G401.6 (cell line): ENCODE measurements at regions not wholly inside any gene's neighbourhood (a gene's known extent, or its start where the extent isn't known, plus 50 kb on each side); places are given as distances from the start of the nearest gene placed in this dataset.
"Not testable (repeated sequence)": the region's sequence is repeated elsewhere in the genome, so short reads cannot be mapped to it uniquely, and the experiment has no call there.

Experiments used
- FAIRE-seq: peaks from 2 replicates; lab custom pipeline; 2012; peaks lifted over from hg19 to GRCh38; lab: Jason Lieb, UNC

DNA sequence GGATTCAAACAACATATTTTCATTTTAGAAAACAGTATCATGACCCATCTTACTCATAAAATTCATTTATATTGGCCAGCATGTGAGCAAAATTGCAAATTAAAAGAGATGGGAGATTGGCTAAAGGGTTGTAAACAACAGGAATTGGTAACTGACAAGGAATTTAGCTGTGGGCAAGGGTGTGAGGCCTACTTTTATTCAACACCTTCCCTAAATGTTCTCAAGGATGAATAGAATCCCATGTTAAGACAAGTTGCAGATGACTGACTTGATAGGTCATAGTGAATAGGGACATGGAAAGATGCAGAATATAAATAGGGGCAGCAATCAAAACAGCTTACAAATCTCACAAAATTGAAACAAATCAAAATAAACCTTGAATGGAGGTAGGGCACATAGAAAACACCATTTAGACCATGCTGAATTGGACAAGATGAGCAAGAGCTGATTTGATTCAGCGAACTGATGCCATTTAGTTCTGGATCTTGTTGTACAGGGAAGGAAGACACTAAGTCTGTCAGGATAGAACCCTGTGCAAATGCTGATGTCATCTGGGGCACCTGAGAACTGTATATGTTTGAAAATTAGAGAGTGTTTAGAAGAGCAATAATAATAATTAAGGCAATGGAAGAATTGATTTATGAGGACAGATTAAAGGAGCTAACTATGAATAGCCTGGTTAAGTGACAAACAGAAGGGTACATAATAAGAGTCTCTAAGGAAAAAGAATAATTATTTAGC is 509.7 kb downstream of the ZEB2 start:
- FAIRE-seq: no peak

DNA sequence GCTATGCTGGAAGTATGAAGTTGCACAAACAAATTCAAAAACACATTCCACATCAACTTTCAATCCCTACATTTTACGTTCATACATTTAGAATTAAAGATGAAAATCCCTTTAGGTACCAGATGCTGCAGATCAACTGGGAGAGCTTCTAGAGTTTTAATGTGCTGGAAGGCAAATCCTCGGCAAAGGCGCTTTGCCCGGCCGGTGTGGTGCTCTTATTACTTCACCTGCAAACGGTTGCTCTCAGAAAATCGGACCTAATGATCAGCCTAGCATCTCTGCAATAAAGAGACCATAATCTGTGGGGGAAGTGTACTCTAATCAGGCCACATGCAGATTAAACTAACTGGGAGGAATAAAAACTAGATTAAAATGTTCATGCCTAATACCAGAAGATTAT is 513.8 kb downstream of the ZEB2 start:
- FAIRE-seq: no peak

DNA sequence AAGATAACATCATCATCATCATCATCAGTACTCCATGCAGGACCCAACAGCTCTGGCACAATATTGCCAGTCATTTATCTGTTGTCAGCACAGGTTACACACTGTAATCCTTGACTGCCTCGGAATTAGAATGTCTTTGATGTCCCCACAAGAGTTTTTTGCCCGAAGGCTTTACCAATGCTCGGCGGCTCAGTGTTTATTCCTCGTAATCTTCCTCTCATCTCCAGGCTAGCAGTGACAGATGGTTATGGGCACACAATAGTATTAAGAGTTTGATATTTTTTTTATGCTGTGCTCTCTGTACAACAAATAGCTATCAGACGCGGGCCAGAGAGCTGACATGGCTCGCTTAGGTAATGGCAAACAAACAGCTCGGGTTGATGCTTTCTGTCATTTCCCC is 515.2 kb downstream of the ZEB2 start:
- no peak for FAIRE-seq

DNA sequence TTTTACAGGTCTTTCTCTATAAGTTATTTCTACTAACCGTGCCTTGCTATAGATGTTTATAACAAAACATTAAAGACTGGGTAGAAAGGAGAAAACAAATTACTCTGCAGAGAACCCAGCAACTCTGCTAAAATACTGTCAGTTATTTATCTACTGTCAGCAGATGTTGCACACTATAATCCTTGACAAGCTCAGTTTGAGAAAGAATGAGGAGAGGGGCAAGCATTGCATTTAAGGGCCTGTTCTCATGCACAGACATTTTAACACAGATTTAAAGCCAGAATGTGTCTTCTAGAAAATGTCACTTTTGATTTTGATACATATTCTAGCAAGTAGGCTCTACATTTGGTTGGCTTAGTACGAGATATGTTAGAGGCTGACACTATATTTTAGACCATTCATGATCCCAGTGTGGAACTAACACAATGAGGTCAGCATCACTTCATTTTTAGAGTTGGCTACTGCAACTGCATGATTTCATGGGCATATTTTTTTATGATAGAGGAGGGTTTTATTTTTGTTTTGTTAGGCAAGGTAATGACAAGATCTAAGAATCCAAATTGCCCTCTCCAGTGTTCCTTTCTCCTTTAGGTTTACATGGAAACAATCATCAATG is 516.4 kb downstream of the ZEB2 start:
- FAIRE-seq: no peak

DNA sequence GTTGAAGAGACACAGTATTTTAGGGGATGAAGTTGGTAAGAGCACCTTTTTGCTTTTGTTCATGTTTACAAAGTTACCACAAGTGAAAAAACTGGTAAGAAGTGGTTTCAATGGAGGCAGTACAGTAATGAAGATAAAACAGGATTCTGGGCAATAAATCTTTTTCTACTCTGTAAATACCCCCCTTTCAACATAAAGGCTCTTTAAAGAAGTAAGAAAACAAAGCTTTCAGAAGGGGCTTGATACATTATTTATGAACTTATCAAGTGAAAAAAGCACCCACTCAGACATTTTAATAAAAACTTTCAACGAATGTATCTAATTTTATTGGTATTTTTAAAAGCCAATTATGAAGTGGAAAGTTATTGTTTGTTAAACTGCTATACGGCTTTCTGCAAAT is 522.9 kb downstream of the ZEB2 start:
- no peak for FAIRE-seq

DNA sequence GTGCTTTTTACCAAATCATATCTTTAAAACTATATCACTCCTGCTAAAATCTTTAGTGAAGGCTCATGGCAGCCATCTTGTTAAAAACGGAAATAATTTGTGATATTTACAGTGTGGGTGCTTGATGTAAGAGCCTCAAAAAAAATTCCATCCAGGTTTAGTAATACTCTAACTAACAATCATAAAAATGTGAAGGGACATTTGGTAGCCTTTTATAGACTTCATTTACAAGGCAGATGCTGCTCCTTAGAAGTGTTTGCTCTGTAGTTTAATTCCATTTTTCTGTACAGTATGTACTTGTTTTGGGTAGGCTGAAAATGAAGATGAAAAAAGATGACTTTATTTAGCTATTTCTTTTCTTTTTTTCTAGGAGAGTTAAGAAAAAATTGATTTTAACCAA is 525.0 kb downstream of the ZEB2 start:
- no peak for FAIRE-seq

DNA sequence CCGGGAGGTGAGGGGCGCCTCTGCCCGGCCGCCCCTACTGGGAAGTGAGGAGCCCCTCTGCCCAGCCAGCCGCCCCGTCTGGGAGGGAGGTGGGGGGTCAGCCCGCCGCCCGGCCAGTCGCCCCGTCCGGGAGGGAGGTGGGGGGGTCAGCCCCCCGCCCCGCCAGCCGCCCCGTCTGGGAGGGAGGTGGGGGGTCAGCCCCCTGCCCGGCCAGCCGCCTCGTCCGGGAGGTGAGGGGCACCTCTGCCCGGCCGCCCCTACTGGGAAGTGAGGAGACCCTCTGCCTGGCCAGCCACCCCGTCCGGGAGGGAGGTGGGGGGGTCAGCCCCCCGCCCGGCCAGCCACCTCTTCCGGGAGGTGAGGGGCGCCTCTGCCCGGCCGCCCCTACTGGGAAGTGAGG is 528.3 kb downstream of the ZEB2 start:
- FAIRE-seq: not testable (repeated sequence)

DNA sequence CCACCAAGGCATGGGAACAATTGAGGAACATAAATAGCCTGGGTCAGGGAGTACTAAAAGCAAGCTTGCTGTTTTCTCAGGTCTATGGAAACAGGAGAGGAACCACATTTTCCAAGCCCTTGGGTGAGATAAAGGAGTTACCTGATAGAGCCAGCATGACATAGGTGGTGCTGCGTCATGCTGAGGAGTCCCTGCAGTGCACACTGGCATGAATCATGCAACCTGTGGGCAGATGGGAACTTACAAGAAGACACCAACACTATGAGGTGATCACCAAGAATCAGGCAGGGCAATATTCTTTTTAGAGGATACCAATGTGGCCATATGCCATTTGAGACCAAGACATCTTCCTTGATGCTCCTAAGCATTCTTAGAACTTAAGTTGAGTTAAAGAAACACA is 531.8 kb downstream of the ZEB2 start:
- FAIRE-seq: no peak

DNA sequence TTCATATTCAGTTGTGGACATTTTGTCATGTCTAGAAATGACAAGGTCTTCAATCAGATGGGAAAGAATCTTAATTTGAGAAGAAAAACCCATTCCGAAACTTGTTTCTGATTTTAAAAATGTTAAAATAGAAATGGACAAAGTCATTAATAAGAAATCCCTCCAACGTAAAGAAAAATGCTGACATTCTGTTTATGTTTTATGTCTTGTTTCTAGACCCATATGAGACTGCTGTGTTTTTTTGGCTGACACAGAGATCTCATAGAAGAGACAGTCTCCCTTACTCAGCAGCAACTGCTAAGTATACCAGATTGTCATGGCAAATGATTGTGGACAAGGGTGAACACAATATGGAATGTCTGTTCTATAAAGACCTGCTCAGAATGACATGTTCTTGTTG is 538.5 kb downstream of the ZEB2 start:
- FAIRE-seq: no peak

DNA sequence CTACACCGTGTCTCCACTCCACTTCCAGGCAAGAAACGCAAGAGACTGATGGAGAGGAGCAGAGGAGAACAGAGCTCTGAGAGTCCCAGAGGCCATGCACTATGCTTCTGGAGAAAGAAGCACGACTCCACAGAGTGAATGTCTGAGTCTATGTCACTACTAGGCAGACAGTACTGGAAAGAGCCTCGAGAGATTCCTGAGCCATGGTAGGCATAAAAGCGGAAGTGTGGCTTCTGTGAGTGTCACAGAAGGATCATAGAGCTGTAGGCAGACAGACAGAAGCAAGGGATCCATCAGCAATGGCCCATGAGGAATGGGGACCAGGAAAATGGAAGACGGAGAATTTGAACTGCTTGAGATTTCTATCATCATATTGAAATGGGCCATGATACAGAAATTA is 542.6 kb downstream of the ZEB2 start:
- FAIRE-seq: no peak

DNA sequence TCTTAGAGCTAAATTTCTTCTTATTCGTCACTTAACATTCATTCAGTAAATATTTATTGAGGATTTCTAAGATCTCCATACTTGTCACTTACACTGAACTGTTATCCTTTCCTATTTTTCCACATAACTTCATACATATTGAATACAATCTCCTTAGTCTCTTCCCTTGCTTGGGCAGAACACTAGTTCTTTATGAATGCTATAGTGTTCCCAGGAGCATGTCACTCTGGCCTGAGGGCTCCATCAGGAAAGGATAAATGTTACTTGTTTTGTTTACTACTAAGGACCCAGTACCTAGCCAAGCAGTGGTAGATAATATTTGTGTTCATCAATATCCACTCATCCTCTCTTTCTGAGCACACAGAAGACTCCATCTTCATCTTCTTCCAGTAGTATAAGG is 544.7 kb downstream of the ZEB2 start:
- FAIRE-seq: no peak

DNA sequence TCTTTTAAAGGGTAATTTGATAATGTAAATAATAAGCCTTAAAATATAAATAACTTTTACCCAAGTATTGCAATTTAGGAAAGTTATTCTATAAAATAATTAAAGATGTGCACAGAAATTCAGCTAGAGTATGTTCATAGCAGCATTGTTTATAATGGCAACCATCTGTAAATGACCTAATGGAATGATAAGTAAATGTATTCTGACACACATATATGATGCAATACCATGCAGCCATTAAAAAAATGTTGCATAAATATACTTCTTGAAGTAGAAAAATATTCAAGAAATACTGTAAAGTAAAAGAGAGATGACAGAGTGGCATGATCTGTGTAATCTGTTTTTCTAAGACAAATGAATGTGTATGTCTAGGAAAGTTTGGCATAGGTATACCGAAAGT is 545.7 kb downstream of the ZEB2 start:
- no peak for FAIRE-seq

DNA sequence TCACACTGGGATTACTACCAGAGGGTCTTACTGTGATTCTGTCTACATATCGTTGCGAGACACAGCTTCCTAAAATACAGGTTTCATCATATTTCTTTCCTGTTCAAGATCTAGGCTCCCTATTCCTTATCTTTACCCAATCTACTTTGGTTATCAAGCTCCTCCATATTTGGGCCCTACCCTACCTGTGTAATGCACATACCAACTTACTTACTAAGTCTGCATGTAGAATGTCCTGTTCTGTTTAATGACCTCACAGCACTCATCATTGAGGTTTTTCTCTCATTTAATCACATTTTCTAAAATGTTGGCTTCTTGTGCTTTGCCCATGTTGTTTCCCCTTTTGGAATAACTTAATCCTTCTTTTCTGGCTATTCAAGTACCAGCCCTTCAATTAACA is 551.1 kb downstream of the ZEB2 start:
- no peak for FAIRE-seq

DNA sequence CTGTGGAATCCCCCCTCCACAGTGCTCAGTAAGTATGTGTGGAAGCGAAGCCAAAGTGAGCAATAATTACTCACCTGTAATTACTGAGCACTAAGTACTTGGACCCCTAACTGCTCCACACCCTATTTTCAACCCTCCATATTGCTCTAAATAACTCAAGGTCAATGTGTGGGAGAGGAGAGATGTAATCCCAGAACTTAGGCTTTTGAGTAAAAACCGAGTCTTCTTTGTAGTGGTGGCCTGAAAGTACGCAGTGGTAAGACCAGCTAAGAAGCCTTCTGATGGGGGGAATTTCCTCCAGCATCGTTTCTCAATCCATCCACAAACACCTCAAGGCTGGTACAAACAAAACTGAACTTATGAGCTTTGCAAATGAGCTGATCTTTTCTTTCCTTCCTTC is 551.6 kb downstream of the ZEB2 start:
- FAIRE-seq: no peak

DNA sequence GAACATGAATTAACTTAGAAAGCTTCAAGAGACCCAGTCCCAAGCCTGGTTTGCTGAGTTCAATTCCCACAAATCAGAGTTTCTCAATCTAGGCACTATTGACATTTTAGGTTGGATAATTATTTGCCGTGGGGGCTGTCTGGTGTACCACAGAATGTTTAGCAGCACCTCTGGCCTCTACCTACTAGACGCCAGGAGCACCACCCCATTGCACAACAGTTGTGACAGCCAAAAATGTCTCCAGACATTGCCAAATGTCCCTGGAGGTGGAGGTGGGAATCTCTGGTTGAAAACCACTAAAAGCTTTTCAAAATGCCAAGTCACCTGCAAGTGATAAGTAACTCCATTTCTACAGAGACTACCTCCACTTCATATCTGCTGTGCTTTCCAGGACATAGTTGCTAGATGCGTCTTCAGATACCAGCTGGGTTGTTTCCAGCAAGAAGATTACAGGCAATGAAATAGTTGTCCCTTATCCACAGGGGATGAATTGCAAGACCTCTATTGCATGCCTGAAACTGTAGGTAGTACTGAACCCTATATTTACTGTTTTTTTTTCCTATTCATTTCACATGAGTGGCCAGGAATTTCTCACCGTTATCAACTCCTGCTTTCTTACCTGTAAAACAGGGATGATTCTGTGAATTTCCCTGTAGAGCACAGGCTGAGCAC is 554.3 kb downstream of the ZEB2 start:
- FAIRE-seq: no peak

DNA sequence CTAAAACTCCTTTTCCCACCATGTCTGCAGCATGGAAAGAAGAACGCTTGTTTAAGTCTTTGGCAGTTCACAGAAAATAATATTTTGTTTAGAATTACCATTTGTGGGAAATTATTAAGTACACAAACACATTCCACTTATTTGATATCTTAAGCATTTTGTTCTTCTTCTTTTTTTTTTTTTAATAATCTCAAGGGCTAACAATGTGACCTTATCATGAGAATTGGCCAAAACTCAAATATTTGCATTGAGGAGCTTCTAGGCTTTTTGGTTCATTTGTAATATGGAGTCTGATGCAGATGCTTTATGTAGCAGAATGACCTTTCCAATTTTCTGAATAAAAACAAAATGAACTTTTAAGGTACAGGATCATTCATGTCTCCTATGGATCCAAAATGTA is 555.0 kb downstream of the ZEB2 start:
- no peak for FAIRE-seq

DNA sequence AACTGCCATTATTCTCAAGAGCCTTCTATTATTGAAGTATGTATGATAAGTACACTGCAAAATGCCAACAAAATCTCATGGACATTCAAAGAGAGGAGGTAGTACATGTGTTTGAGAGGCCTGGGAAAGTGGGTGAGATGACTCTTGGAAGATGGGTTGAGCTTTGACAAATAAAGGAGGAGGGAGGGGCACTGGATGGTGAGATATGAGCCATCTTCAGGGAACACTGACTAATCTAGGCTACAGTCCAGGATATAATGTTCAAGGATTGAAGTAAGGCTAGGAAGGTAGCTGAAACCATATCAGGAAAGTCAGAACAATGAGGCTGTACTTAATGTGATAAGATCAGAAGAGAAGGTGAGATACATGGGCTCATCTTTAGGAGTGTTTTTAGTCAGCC is 559.7 kb downstream of the ZEB2 start:
- no peak for FAIRE-seq

DNA sequence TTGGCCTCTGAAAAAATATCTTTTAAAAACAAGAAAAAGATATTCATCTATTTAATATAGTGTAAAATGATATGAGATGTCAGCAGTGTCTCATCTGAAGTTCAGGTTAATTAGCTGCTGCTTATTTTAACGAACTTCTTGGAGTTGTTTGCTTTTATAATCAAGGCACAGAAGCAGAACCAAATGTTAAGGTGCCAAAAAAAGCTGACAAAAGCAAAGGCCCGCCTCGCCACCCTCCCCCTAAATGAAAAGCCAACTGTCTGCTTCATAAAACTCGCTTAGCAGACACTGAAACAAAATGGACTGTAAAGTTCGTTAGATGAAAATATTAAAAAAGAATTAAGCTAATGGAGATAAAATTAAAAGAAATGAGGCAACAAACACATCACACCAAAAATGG is 562.6 kb downstream of the ZEB2 start:
- FAIRE-seq: no peak

DNA sequence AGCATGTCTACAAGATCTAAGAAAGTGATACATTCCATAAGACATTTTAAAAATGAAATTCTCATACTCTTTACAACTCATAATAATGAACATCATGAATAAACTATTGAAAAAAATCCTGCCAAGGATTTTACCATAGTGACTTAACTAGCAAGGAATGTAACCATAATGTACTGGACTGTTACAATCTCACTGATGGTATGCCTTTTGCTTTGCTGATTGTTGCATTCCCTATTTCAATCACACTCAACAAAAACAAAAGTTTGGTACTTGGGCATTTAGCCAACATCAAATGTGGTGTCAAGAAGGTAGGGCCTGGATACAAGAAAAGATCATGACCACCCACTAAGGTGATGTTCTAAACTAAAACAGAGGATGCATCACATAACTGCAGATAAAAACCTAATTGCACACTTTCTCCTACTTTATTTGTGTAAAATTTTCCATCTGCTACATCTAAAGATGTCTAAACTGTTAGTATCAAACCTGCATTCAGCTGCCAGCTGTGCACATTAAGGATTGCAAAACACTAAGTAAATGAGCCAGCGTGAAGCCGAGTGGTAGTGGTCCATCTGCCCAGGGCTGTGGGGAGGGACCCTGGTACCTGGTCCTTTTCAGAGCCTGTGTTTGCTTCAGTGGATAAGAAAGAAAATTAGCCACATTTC is 564.4 kb downstream of the ZEB2 start:
- FAIRE-seq: no peak

DNA sequence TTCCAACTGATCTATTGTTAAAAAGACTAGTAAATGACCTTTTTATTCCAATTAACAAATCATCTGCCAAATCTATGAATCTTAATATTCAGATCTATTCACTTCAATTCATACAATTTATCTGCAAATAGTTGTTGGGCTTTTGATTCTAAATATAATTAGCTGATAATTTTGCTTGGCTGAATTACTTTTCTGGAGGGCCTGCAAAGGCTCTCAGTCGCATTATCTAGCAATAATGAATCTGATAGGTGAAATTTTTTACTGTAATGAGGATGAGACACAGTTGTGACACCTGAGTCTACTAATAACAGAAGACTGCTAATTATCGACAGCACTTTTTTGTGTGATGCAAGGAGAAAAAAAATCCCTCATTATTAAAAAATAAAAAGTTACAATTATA is 565.1 kb downstream of the ZEB2 start:
- FAIRE-seq: no peak

DNA sequence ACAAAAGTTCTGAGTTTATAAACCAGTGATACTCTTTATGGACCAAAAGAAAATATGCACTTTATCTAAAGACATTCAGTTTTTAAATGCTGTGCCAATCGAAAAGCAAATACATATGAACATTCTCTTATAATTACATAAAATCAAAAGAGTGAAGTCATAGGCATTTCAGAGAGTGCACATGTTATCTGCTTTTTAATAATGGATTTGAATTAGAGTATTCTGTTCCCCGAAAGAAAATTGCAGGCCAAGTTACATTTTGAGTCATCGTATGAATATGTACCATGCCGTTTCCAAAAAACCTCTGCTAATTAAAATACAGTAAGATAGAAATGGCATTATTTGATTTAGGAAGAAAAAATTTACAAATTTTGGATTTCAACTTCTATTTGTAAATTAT is 565.7 kb downstream of the ZEB2 start:
- FAIRE-seq: no peak

DNA sequence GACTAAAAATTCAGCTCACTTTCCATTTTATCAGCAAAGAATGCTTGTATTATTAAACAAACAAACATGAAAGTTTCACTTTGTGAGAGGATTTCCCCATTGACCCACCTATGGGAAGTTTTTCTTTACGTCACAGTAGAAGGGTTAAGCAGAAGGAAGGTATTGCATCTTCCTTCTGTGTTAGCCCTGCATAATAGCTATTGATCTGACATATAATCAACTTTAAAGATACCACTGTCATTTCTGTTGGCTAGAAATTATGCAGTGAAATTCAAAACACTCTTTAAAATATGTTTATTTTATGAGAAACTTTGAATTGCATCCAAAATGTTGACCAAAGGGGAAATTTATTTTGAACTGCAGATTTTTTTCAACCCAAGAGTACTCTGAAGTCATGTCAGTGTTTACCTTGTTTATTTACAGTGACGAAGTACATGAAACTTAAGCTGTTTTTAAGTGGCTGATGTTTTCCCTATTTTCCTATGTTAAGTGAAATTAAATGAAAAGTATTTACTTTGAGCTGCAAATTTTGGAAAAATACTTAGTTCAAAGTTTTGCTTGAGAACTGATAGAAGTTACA is 566.4 kb downstream of the ZEB2 start:
- FAIRE-seq: no peak

DNA sequence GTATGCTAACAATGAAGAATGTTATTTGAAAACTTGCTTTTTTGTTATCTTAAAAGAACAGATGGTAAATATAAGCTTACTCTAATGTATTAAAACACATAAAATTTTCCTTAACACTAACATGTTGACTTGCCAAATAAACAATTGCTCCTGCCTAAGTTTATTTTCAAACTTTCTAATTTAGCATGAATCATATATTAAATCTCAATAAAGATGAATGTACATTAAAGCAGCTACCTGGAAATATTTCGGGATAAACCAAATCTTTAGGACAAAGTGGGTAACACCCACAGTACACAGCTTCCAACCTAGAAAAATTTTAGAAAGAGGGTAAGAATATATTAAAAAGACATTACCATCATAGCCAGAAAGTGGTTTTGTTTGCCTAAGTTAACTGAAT is 567.4 kb downstream of the ZEB2 start:
- FAIRE-seq: no peak
